ENCODE measurements at regions not wholly inside any gene's neighbourhood (a gene's known extent, or its start where the extent isn't known, plus 50 kb on each side); places are given as distances from the start of the nearest gene placed in this dataset.
A peak's percentile ranks its signal among the peaks of the same experiment; 100 is the strongest.

DNA sequence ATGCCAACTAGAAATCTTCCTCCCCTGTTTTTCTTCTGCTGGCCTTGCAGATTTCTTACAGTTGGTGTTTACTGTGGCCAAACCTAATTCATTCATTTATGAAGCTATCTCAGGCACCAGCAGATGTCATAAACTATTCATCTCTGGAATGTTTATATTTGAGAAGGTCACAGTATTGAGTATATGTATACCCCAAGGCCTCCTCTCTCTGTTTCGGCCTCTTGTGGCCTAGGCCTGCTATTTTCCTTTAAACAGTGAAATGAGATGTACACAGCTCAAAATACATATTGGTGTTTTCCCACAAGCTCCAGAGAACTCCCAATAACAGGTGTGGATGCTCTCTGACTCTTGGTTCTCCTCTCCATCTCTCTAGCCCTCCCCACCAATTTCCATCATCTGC is 520.7 kb upstream of the CAMK1G start:
- intact Hi-C loops (cut with DNase I): no loop called here
- ATAC-seq (no peak), FAIRE-seq (no peak), DNase-seq (no peak)
- Histone ChIP-seq H3K36me3 (no peaks in the 10 kb centered on the region), H3K27ac (no peak overlapping the region), H3K27me3 (no peaks in the 10 kb centered on the region), H3K4me1 (no peaks in the 10 kb centered on the region), H3K4me3 (no peak overlapping the region), H3K9me3 (no peaks in the 10 kb centered on the region)
- TF ChIP-seq, protein P1, sequence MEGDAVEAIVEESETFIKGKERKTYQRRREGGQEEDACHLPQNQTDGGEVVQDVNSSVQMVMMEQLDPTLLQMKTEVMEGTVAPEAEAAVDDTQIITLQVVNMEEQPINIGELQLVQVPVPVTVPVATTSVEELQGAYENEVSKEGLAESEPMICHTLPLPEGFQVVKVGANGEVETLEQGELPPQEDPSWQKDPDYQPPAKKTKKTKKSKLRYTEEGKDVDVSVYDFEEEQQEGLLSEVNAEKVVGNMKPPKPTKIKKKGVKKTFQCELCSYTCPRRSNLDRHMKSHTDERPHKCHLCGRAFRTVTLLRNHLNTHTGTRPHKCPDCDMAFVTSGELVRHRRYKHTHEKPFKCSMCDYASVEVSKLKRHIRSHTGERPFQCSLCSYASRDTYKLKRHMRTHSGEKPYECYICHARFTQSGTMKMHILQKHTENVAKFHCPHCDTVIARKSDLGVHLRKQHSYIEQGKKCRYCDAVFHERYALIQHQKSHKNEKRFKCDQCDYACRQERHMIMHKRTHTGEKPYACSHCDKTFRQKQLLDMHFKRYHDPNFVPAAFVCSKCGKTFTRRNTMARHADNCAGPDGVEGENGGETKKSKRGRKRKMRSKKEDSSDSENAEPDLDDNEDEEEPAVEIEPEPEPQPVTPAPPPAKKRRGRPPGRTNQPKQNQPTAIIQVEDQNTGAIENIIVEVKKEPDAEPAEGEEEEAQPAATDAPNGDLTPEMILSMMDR (IDR thresholded peaks at IDR 0.05): no peak
- 63 to 73% methylated on average over 1 of the region's 1 CpG for WGBS, 2 donors

DNA sequence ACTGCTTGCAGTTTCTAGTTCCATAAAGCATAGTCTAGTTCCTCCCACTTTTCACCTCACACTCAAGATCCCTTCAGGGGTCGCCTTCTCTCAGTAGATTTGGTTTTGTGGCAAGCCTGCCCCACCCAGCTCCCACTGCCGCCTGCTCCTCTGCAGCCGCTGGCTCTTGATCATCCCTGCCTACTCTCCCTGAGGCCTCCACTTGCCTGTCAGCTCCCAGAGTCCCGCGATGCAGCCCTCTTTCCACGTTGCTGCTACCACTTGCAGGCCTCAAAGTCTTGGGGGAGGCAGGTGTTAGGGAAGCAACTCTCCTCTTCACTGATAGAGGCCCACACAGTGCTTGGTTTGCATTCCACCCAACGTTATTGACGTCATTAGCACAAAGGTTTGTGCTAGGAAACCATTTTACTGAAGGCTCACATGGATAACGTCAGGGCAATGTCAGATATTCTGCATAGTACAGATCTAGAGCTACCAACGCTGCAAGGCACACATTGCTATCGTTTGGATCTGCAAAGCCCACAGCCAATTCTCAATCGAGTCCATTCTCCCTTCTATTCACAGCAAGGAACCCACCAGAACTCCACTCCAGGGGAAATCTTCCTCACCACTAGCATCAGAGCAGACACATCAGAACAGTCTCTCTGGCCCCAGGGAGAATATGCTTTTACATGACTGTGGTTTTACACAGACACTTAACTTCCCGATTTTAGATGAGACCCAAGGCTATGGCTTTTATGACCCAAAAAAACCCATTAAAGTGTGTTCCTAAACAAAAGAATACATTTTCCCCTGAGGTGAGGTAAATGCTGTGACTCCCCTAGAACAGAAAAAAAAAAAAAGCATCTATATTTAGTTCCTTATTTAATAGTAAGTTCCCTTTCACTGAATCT is 519.5 kb upstream of the CAMK1G start:
- 81 to 85% methylated on average over 13 of the region's 13 CpGs for WGBS, 2 donors
- Histone ChIP-seq H3K9me3 (no peaks in the 10 kb centered on the region), H3K4me3 (no peak overlapping the region), H3K4me1 (no peaks in the 10 kb centered on the region), H3K36me3 (no peaks in the 10 kb centered on the region), H3K27ac (no peak overlapping the region), H3K27me3 (no peaks in the 10 kb centered on the region)
- DNase-seq (no peak), FAIRE-seq (no peak), ATAC-seq (no peak)
- intact Hi-C loops (cut with DNase I): no loop called here
- TF ChIP-seq, protein P1 (IDR thresholded peaks at IDR 0.05): no peak

DNA sequence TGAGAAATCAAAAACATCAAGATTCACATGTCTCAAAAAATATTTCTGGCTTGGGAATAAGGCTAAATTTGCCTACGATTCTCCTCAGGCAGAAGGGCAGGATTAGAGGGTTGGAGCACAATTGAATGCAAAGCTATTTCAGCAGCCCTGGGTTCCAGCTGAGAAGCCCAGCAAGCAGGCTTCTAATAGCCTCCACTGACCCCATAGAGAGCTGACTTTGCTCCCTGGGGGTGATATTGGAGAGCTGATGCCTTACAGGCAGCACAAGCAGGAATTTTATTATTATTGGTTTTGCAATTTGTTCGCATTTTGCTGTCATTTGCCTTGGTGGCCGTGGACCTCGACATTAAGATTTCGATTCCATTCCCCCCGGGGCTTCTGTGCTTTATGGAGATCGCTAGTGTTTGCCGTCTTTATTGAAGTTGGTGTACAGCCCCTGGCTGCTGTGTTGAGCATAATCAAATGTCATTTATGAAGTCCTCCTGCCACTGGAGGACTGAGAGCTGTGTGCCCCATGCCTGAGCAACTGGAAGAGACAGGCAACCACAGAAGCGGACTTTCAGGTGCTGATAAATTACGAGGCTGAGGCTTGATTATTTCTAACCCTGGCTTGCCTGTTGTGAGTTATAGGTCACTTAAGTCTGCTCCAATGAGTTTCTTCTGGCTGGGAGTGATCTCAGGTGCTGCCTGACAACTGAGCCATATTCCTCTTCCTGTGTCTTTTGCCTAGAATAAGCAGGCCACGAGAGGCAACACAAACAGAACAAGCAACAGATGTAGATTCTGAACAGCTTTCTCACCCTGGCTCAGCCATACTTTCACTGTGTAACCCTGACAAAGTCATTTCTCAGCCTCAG is 518.4 kb upstream of the CAMK1G start:
- H3K4me3 ChIP-seq: no peak overlapping the region
- ATAC-seq (peak in 3 of 4 donors; percentile 40 to 73 (median 55)), DNase-seq (no peak), FAIRE-seq (no peak)
- H3K27ac ChIP-seq: no peak overlapping the region
- no peaks in the 10 kb centered on the region for H3K36me3 ChIP-seq
- no peaks in the 10 kb centered on the region for H3K9me3 ChIP-seq
- WGBS, 2 donors: 54 to 69% methylated on average over 11 of the region's 11 CpGs
- no peaks in the 10 kb centered on the region for H3K4me1 ChIP-seq
- H3K27me3 ChIP-seq: no peaks in the 10 kb centered on the region
- TF ChIP-seq, protein P1 (IDR thresholded peaks at IDR 0.05): no peak
- intact Hi-C loops (cut with DNase I): no loop called here

DNA sequence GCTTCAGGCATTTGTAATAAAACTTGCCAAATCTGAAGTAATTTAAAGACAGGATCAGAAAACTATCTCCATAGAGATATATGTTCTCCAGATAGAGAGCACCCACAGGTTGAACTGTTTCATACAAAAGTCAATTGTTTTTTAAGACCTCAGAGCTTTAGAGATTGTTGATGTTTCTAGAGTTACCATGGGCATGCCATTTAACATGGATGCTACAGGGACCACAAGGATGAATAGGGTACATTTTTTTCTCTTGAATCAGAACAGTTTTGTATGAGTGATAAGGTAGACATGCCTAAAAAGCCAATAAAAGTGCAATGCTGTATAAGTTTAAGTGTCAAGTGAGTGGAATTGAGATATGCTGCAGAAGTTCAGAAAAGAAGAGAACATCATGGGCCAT is 511.0 kb upstream of the CAMK1G start:
- FAIRE-seq (no peak), DNase-seq (no peak), ATAC-seq (no peak)
- Histone ChIP-seq H3K36me3 (no peaks in the 10 kb centered on the region), H3K27ac (no peak overlapping the region), H3K9me3 (no peaks in the 10 kb centered on the region), H3K27me3 (no peaks in the 10 kb centered on the region), H3K4me3 (no peak overlapping the region), H3K4me1 (no peaks in the 10 kb centered on the region)
- intact Hi-C loops (cut with DNase I): no loop called here
- TF ChIP-seq, protein P1 (IDR thresholded peaks at IDR 0.05): no peak
